NCI-H345 treated with DMSO at 0.1 percent for 48 hours (cell line): ENCODE measurements at regions not wholly inside any gene's neighbourhood (a gene's known extent, or its start where the extent isn't known, plus 50 kb on each side); places are given as distances from the start of the nearest gene placed in this dataset.

Experiments used
- DNase-seq: peaks from one replicate; lab custom pipeline; 2025; ENCODE audit not compliant: unreplicated experiment; lab: John Stamatoyannopoulos, UW

- DNase-seq: no peak
Measured at GRCh38 chr2:221050020-221050795, 521.9 kb downstream of the EPHA4 start.

GRCh38 chr2:221051162-221051561, 520.9 kb downstream of the EPHA4 start:
- DNase-seq: no peak

DNA sequence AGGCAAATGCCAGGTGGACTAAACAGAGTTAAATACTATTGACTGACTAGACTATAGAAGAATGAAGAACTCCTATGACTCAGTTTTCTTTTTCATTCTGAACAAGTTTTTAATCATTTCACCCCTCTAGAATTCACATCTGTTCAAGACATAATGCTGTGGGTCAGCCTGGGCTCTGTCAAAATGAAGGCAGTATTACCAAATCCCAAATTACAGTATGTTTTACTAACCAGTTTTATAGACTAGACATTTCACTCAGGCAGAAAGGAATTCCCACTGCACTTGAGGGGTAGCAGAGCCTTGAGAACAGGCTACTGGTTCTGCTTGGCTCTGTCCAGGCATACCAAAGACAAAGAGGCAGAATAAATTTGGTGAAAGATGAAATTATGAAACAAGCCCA, 511.7 kb downstream of the EPHA4 start:
- no peak for DNase-seq

- DNase-seq: no peak
Measured at GRCh38 chr2:221063568-221063967, 508.5 kb downstream of the EPHA4 start.

DNA sequence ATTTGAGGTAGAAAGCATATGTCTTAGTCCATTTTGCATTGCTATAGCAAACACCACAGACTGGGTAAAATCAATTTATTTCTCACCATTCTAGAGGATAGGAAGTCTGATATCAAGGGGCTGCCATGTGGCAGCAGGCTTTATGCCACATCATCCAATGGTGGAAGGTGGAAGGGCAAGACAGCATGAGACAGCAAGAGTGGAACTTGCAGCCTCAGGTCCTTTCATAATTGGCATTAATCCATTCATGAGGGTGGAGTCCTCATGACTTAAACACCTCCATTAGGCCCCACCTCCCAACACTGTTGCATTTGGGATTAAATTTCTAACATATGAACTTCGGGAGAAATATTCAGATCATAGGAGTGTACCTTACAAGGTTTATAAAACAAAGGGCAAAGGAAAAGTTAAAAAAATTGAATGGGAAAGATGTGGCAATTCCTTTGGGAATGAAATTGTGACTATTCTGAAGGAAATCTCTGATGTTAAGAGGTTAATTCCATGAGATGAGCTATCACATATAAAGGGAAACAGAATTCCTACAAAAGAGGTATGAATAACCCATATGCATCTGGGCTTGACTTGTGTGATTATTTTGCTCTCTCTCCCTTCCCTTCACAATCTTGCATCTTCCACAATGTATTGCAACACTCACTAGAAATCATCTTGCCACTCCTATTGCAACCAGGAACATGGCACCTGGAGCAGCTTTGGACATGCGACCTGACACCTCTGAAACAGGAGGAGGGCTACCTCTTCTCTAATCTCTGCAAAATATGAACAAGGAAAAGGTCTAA, 507.8 kb downstream of the EPHA4 start:
- DNase-seq: no peak

DNA sequence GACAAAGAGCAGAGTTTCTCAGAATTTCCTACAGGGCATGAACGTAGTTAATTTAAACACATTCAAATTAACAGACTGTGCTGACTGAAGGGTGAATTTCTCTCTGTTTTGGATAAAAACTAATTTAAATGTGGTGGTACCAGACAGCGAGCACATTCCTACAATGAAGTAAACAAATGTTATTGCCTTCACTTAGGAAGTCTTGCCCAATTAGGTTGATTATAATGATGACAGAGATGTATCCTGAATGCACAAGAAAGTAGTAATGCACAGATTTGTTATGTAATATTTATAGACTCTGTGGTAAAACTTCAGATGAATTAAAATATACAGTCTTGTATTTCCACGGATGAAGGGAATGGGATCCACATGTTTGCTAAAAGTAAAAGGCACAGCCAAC, 507.2 kb downstream of the EPHA4 start:
- no peak for DNase-seq

GRCh38 chr2:221068123-221068522, 504.0 kb downstream of the EPHA4 start:
- no peak for DNase-seq

- no peak for DNase-seq
Measured at GRCh38 chr2:221070106-221070505, 502.0 kb downstream of the EPHA4 start.

DNA sequence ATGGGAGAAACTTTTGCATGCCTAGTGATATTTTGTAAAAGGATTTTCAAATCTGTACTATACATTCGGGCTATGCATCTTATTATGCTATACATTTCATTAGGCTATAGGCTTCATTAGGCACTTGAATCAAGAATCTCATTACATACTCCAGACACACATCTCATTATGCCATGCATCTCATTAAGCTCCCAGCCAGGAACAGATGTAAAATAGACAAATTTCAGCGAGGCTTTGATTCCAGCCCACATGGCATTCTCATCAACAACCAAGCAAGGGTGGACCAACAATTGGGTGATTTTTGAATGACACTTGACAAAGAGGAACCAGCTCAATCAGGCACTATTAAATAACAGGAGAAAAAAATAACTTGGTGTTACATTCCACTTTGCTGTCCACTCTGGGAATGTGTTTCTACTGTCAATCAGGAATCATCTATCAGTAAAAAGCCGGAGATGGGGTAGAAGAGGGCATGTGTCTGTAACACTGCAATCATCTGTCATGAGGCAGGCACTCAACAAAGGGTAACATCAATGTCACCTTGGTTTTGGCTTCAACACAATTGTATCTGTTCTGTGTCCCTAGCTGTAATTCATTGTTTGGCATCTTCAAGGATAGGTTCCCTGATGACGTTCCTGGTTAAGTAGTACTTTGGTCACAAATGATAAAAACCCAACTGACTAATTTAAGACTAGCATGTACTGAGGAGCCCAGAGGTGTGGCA, 498.6 kb downstream of the EPHA4 start:
- no peak for DNase-seq

DNA sequence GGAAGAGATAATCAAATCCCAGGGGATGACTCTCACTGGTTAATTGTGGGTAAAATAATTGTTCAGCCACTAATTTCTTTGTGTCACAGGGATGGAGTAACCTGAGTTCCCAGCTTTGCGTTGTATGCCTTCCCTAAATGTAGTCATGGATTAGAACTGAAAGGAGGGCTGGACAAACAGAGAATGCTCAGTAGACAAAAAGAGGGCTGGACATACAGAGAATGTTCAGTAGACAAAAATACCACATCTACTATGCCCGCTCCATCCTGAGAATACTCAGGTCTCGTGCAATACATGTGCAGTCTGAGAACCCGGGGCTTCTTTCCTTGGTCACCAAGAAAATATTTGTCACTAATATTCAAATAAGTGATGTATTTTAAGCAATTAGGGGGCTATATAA, 497.9 kb downstream of the EPHA4 start:
- DNase-seq: no peak

- DNase-seq: no peak
Measured at GRCh38 chr2:221075203-221075602, 496.9 kb downstream of the EPHA4 start.

- DNase-seq: no peak
Measured at GRCh38 chr2:221077251-221077650, 494.9 kb downstream of the EPHA4 start.

DNA sequence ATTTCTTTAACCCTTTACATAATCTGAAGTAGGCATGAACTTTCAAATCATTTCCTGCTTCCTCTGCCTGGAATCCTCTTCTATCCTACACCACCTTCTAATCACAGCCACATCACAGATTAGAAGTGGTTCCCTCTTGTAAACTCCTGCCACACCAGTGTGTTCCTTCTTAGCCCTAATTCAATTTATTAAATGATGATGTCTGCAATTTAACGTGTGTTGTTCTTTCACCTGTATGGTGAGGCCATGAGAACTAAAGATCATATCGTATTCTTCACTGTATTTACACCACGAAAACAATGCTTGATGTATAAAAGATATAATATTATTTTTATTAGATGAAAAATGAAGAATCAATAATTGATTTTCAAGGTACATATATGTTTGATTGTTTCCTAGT, 494.3 kb downstream of the EPHA4 start:
- no peak for DNase-seq

GRCh38 chr2:221085341-221085900, 486.7 kb downstream of the EPHA4 start:
- DNase-seq: no peak

- no peak for DNase-seq
Measured at GRCh38 chr2:221085936-221086335, 486.2 kb downstream of the EPHA4 start.

DNA sequence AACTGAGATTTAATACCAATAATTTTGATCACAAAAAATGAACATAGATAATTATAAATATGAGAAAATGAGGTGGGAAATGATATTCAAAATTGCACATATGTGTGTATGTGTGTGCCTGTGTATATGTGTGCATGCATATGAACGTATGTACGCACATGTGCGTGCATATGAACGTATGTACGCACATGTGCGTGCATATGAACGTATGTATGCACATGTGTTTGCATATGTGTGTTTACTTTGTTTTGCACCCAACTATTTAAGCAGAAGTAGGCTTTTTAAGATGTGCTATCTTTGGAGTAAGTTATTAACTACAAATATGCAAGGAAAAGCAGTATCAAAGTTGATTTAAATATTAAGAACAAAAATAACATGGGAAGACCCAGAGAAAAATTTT, 484.3 kb downstream of the EPHA4 start:
- DNase-seq: no peak

- DNase-seq: no peak
Measured at GRCh38 chr2:221088506-221088905, 483.6 kb downstream of the EPHA4 start.

DNA sequence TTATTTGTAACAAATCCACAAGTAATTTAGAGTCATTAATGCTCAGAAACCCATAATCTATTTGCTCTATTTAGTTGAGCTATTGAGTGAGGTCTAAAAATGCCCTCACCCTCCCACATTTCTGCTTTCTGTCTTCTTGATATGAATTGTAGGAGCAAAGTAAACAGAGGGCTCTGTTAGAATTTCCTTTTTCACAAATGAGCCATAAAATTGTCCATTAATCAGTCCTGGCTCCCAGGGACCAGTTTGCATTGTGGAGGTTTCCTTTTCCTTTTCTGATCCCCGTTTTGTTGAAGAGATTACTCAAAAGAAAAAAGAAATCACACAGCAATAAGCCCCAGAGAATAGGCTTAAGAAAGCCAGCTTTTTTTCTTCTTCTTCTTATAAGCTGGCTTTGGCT, 476.7 kb downstream of the EPHA4 start:
- no peak for DNase-seq

DNA sequence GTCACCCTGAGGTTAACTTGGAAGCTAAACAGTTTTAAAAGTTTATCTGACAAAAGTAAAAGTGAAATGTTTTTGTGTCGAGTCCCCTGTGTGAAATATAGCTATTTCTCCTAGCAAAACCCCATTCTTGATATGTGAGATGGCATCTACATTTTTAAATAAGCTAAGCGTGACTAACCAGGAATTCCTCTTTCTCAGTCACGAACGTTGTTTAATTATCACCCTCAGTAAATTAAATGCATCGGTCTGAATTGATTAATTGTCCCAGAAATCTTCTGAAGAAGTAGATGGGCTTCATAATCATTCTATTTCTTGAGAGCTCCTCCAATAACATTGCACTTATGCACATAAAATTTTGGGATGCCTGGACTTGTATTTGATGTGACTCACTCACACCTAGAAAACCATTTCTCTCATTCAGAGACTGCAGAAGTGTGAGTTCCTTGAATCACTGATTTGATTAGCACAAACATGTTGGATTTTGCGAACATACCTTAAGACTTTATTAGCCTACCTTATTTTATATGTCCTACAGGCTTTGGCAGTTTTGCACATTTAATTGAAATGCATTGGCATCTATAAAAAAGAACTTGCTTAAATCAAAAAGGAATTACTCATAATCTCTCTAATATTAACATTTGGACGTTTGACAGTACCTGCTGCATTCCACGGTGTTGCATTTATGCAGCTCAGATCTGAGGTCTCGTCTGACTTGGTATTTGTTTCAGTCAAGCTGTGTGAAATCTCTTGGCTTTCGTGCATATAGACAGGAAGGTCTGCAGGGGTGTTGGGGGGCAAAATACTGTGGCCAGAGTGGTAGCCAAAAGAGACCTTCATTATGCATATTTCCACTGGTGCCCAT, 475.2 kb downstream of the EPHA4 start:
- no peak for DNase-seq

- DNase-seq: no peak
Measured at GRCh38 chr2:221097568-221097915, 474.6 kb downstream of the EPHA4 start.

- no peak for DNase-seq
Measured at GRCh38 chr2:221097949-221098348, 474.2 kb downstream of the EPHA4 start.
